ENCODE measurements at regions not wholly inside any gene's neighbourhood (a gene's known extent, or its start where the extent isn't known, plus 50 kb on each side); places are given as distances from the start of the nearest gene placed in this dataset.

DNA sequence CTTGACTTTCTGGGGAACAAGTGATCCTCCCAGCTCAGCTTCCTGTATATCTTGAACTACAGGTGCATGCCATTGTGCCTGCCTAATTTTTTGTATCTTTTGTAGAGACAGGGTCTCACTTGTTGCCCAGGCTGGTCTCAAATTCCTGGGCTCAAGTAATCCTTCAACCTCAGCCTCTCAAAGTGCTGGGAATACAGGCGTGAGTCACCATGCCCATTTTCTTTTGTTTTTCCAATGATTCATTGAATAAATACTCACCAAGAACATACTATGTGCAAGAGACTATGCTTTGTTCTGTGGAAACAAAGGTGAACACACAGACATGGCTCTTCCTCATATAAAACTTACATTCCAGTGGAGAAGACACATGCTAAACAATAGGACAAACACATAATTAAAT lies 407.8 kb upstream of the DAB1 start:
- no peak overlapping the region for H3K9ac ChIP-seq (ENCODE audit: low read length)
- no peaks in the 10 kb centered on the region for H3K9me3 ChIP-seq (ENCODE audit: control insufficient read depth, low read length)
- H3K4me1 ChIP-seq (ENCODE audit: control insufficient read depth, insufficient read depth, low read length) = no peaks in the 10 kb centered on the region
- no peaks in the 10 kb centered on the region for H3K27me3 ChIP-seq (ENCODE audit: control insufficient read depth, insufficient read depth, low read length)
- no peaks in the 10 kb centered on the region for H3K36me3 ChIP-seq (ENCODE audit: control insufficient read depth, insufficient read depth, low read length)
- no peak overlapping the region for H3K4me3 ChIP-seq (ENCODE audit: low read length)

DNA sequence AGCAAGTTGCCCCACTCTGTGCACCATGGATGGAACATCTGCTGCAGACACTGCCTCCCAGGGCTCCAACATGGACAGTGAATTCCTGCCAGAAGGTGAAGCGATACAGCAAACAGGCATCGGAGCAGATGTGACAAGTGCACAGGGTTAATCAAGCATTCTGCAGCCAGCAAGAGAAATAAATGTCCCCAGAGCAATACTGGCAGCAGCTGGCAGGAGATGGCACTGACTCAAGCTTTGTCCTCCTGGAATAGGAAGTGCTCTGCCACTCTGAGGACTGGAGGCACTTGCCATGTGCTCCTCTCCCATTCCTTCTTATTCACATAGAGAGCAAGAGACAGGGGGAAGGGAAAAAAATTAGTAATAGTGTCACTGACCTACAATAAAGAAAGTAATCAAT lies 402.7 kb upstream of the DAB1 start:
- Histone ChIP-seq H3K4me3 (ENCODE audit: low read length) (no peak overlapping the region), H3K9me3 (ENCODE audit: control insufficient read depth, low read length) (no peaks in the 10 kb centered on the region), H3K36me3 (ENCODE audit: control insufficient read depth, insufficient read depth, low read length) (no peaks in the 10 kb centered on the region)

DNA sequence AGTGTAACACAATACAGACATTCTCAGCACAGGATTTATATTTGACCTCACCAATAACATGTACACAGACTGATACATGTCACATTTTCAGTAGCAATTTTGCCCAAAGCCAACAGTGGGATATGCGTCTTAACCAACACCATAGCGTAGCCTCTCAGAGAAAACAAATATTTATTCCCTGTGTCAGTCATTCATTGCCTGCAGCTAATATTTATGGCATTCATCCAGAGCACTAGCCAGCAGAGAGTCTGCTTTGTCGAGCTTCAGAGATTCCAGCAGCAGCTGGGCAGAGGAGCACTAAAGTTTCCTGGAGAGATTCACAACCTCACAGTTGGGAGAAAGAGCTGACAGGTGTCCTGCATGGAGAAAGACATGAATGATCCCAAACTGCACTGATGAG lies 400.7 kb upstream of the DAB1 start:
- Histone ChIP-seq H3K27me3 (ENCODE audit: control insufficient read depth, insufficient read depth, low read length) (no peaks in the 10 kb centered on the region), H3K4me3 (ENCODE audit: low read length) (no peak overlapping the region), H3K4me1 (ENCODE audit: control insufficient read depth, insufficient read depth, low read length) (no peaks in the 10 kb centered on the region), H3K36me3 (ENCODE audit: control insufficient read depth, insufficient read depth, low read length) (no peaks in the 10 kb centered on the region), H3K9ac (ENCODE audit: low read length) (no peak overlapping the region), H3K9me3 (ENCODE audit: control insufficient read depth, low read length) (no peaks in the 10 kb centered on the region)

More for the DNA sequence above, 402.7 kb upstream of the DAB1 start:
- Histone ChIP-seq H3K9ac (ENCODE audit: low read length) (no peak overlapping the region), H3K27me3 (ENCODE audit: control insufficient read depth, insufficient read depth, low read length) (no peaks in the 10 kb centered on the region), H3K4me1 (ENCODE audit: control insufficient read depth, insufficient read depth, low read length) (no peaks in the 10 kb centered on the region)

GRCh38 chr1:57820356-57821095 lies 396.7 kb upstream of the DAB1 start:
- no peak overlapping the region for H3K9ac ChIP-seq (ENCODE audit: low read length)
- H3K36me3 ChIP-seq (ENCODE audit: control insufficient read depth, insufficient read depth, low read length) = no peaks in the 10 kb centered on the region
- H3K9me3 ChIP-seq (ENCODE audit: control insufficient read depth, low read length) = no peaks in the 10 kb centered on the region
- no peaks in the 10 kb centered on the region for H3K27me3 ChIP-seq (ENCODE audit: control insufficient read depth, insufficient read depth, low read length)
- H3K4me3 ChIP-seq (ENCODE audit: low read length) = no peak overlapping the region
- no peaks in the 10 kb centered on the region for H3K4me1 ChIP-seq (ENCODE audit: control insufficient read depth, insufficient read depth, low read length)

DNA sequence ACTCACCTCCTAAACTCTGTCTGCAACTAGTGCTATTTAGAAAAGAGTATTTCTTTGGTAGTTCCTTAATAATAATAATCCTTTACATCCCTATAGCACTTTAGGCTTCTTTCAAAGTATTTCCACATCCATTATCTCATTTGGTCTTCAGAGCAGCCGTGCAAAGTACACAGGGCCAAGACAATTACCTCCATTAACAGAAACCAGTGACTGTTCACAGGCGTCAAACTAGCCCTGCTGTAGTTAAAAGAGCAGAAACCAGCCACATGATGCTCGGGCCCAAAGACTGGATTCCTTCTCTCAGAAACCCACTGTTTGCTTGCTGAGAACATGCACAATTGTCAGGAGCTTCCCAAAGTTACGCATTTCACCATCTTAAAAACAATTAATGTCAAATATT lies 396.0 kb upstream of the DAB1 start:
- Histone ChIP-seq H3K36me3 (ENCODE audit: control insufficient read depth, insufficient read depth, low read length) (no peaks in the 10 kb centered on the region), H3K27me3 (ENCODE audit: control insufficient read depth, insufficient read depth, low read length) (no peaks in the 10 kb centered on the region), H3K4me1 (ENCODE audit: control insufficient read depth, insufficient read depth, low read length) (no peaks in the 10 kb centered on the region), H3K9me3 (ENCODE audit: control insufficient read depth, low read length) (no peaks in the 10 kb centered on the region), H3K4me3 (ENCODE audit: low read length) (no peak overlapping the region), H3K9ac (ENCODE audit: low read length) (no peak overlapping the region)

DNA sequence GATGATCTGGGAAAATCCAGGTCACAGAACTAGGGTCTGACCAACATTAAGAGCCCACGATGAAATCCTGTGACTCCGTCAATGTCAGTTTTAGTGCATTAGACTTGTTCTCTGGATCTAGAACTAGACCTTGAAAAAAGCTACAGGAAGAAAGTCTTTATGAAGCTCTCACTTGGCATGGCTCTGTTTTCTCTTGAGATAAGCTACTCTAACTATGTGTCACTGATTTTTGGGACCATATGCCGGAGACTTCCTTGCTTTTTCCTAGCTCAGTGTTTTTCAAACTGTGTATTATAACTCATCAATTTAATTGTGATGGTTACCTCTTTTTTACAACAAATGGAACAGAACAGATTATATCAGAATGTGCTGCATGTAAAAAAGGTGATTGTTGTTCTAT lies 379.7 kb upstream of the DAB1 start:
- Histone ChIP-seq H3K4me3 (ENCODE audit: low read length) (no peak overlapping the region), H3K9me3 (ENCODE audit: control insufficient read depth, low read length) (no peaks in the 10 kb centered on the region), H3K36me3 (ENCODE audit: control insufficient read depth, insufficient read depth, low read length) (no peaks in the 10 kb centered on the region), H3K4me1 (ENCODE audit: control insufficient read depth, insufficient read depth, low read length) (no peaks in the 10 kb centered on the region), H3K9ac (ENCODE audit: low read length) (no peak overlapping the region), H3K27me3 (ENCODE audit: control insufficient read depth, insufficient read depth, low read length) (no peaks in the 10 kb centered on the region)

DNA sequence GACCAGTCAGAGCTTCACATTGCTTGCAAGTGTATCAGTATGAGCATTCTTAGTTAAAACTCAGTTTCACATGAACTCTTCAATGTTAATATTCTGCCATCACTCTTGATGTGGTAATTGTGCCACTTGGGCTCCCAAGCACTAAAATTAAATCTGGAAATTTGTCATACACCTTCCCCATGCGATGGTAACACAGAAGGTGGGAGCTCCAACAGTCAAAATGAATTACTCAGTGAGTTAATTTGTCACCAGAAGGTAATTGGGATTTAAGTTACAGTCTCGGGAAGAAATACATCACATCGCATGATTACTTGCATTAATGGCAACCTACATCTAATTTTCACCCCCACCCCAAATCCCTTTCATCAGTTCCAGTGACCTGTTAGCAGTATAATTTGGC lies 376.5 kb upstream of the DAB1 start:
- Histone ChIP-seq H3K9ac (ENCODE audit: low read length) (no peak overlapping the region), H3K27me3 (ENCODE audit: control insufficient read depth, insufficient read depth, low read length) (no peaks in the 10 kb centered on the region), H3K36me3 (ENCODE audit: control insufficient read depth, insufficient read depth, low read length) (no peaks in the 10 kb centered on the region), H3K9me3 (ENCODE audit: control insufficient read depth, low read length) (no peaks in the 10 kb centered on the region), H3K4me3 (ENCODE audit: low read length) (no peak overlapping the region), H3K4me1 (ENCODE audit: control insufficient read depth, insufficient read depth, low read length) (no peaks in the 10 kb centered on the region)

GRCh38 chr1:57799490-57800115 lies 375.7 kb upstream of the DAB1 start:
- H3K9me3 ChIP-seq (ENCODE audit: control insufficient read depth, low read length) = no peaks in the 10 kb centered on the region

GRCh38 chr1:57798543-57798942 lies 374.7 kb upstream of the DAB1 start:
- Histone ChIP-seq H3K9ac (ENCODE audit: low read length) (no peak overlapping the region), H3K27me3 (ENCODE audit: control insufficient read depth, insufficient read depth, low read length) (no peaks in the 10 kb centered on the region), H3K4me3 (ENCODE audit: low read length) (no peak overlapping the region), H3K36me3 (ENCODE audit: control insufficient read depth, insufficient read depth, low read length) (no peaks in the 10 kb centered on the region), H3K4me1 (ENCODE audit: control insufficient read depth, insufficient read depth, low read length) (no peaks in the 10 kb centered on the region), H3K9me3 (ENCODE audit: control insufficient read depth, low read length) (no peaks in the 10 kb centered on the region)

More at GRCh38 chr1:57799490-57800115, 375.7 kb upstream of the DAB1 start:
- Histone ChIP-seq H3K36me3 (ENCODE audit: control insufficient read depth, insufficient read depth, low read length) (no peaks in the 10 kb centered on the region), H3K27me3 (ENCODE audit: control insufficient read depth, insufficient read depth, low read length) (no peaks in the 10 kb centered on the region), H3K9ac (ENCODE audit: low read length) (no peak overlapping the region), H3K4me1 (ENCODE audit: control insufficient read depth, insufficient read depth, low read length) (no peaks in the 10 kb centered on the region), H3K4me3 (ENCODE audit: low read length) (no peak overlapping the region)

DNA sequence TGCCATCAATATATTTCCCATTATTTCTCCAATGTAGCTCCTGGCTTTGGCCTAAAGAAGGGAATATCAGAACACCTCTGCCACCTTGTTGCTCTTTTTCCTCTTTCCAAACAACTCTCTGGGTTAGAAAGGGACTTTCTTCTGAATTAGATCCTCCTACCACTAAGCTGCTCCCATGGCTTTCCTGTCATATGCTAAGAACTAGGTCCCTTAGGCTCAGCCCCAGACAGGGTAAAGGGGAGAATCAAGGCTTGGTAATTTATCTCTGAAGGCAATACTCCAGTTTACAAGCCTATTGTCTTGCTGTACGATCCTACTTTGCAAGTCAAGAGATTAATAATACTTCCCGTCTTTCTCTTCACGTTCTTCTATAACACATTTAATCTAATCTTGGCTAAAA lies 373.2 kb upstream of the DAB1 start:
- Histone ChIP-seq H3K27me3 (ENCODE audit: control insufficient read depth, insufficient read depth, low read length) (no peaks in the 10 kb centered on the region), H3K9ac (ENCODE audit: low read length) (no peak overlapping the region), H3K4me1 (ENCODE audit: control insufficient read depth, insufficient read depth, low read length) (no peaks in the 10 kb centered on the region), H3K36me3 (ENCODE audit: control insufficient read depth, insufficient read depth, low read length) (no peaks in the 10 kb centered on the region), H3K4me3 (ENCODE audit: low read length) (no peak overlapping the region), H3K9me3 (ENCODE audit: control insufficient read depth, low read length) (no peaks in the 10 kb centered on the region)

- Histone ChIP-seq H3K36me3 (ENCODE audit: control insufficient read depth, insufficient read depth, low read length) (no peaks in the 10 kb centered on the region), H3K9ac (ENCODE audit: low read length) (no peak overlapping the region), H3K4me1 (ENCODE audit: control insufficient read depth, insufficient read depth, low read length) (no peaks in the 10 kb centered on the region), H3K4me3 (ENCODE audit: low read length) (no peak overlapping the region), H3K9me3 (ENCODE audit: control insufficient read depth, low read length) (no peaks in the 10 kb centered on the region), H3K27me3 (ENCODE audit: control insufficient read depth, insufficient read depth, low read length) (no peaks in the 10 kb centered on the region)
These were observed 372.8 kb upstream of the DAB1 start for GRCh38 chr1:57796616-57797015.

GRCh38 chr1:57795886-57796285 lies 372.0 kb upstream of the DAB1 start:
- Histone ChIP-seq H3K4me1 (ENCODE audit: control insufficient read depth, insufficient read depth, low read length) (no peaks in the 10 kb centered on the region), H3K27me3 (ENCODE audit: control insufficient read depth, insufficient read depth, low read length) (no peaks in the 10 kb centered on the region)

More at GRCh38 chr1:57795886-57796285, 372.0 kb upstream of the DAB1 start:
- Histone ChIP-seq H3K4me3 (ENCODE audit: low read length) (no peak overlapping the region), H3K36me3 (ENCODE audit: control insufficient read depth, insufficient read depth, low read length) (no peaks in the 10 kb centered on the region), H3K9ac (ENCODE audit: low read length) (no peak overlapping the region), H3K9me3 (ENCODE audit: control insufficient read depth, low read length) (no peaks in the 10 kb centered on the region)
